BJ (cell line): ENCODE measurements at regions not wholly inside any gene's neighbourhood (a gene's known extent, or its start where the extent isn't known, plus 50 kb on each side); places are given as distances from the start of the nearest gene placed in this dataset.
"Not testable (repeated sequence)": the region's sequence is repeated elsewhere in the genome, so short reads cannot be mapped to it uniquely, and the experiment has no call there.

Experiments used
- CTCF ChIA-PET: fragments of 350-600 bp; formaldehyde crosslinking; extraction: SDS; loops from one replicate; lab custom pipeline; 2021; ENCODE audit warnings: antibody characterized with exemption, inconsistent platforms; lab: Yijun Ruan, JAX
- POLR2A ChIA-PET: fragments of 300-600 bp; sonication (Branson Sonifier 250); formaldehyde crosslinking; extraction: SDS; loops from one replicate; lab custom pipeline; 2021; ENCODE audit warnings: antibody characterized with exemption; lab: Charles Lee
- DNase-seq: peaks from one replicate; pipeline ENCODE4 v3.0.0-alpha.2; 2011; ENCODE audit warnings: low read depth
- H3K27me3 ChIP-seq: 2 replicates; pipeline ENCODE4 v1.6.0; 2011; ENCODE audit warnings: low read length; ENCODE audit not compliant: control insufficient read depth, insufficient read depth
- H3K36me3 ChIP-seq: 2 replicates; pipeline ENCODE4 v1.5.1; 2011; ENCODE audit warnings: low read length; ENCODE audit not compliant: control insufficient read depth, insufficient read depth
- H3K4me3 ChIP-seq: 2 replicates; pipeline ENCODE4 v1.5.1; 2011; ENCODE audit warnings: low read depth, mild to moderate bottlenecking, control low read depth, low read length
- CTCF ChIP-seq: IDR thresholded peaks from 2 replicates; pipeline ENCODE4 v1.5.1; 2011; ENCODE audit warnings: low read depth, mild to moderate bottlenecking, control low read depth, inconsistent platforms, low read length, moderate library complexity; ENCODE audit not compliant: insufficient read depth

- ChIA-PET POLR2A (no interaction called here), CTCF (interaction anchor here (0.6 kb wide), 1 partner anchor 24 kb away, joined by 3 read pairs; no protein-coding TSS in a partner anchor)
- Histone ChIP-seq H3K4me3 (no peak overlapping the region), H3K36me3 (no peaks in the 10 kb centered on the region), H3K27me3 (no peaks in the 10 kb centered on the region)
- TF ChIP-seq CTCF = no peak
- DNase-seq = no peak
Observed at GRCh38 chr2:102871707-102872106, 109.9 kb downstream of the TMEM182 start.

GRCh38 chr2:102872388-102872787, 110.6 kb downstream of the TMEM182 start:
- DNase-seq = no peak
- CTCF ChIA-PET = no interaction called here
- no peak for TF ChIP-seq CTCF

GRCh38 chr2:102879513-102879912, 117.7 kb downstream of the TMEM182 start:
- CTCF ChIA-PET, H3K27me3 ChIP-seq, H3K4me3 ChIP-seq, DNase-seq, H3K36me3 ChIP-seq, POLR2A ChIA-PET: not testable (repeated sequence)

More at GRCh38 chr2:102872388-102872787, 110.6 kb downstream of the TMEM182 start:
- H3K27me3 ChIP-seq = no peaks in the 10 kb centered on the region
- no peak overlapping the region for H3K4me3 ChIP-seq
- H3K36me3 ChIP-seq = no peaks in the 10 kb centered on the region
- POLR2A ChIA-PET = no interaction called here

- TF ChIP-seq CTCF = no peak
- CTCF ChIA-PET = no interaction called here
- POLR2A ChIA-PET = no interaction called here
- DNase-seq = no peak
- Histone ChIP-seq H3K4me3 (no peak overlapping the region), H3K36me3 (no peaks in the 10 kb centered on the region), H3K27me3 (no peaks in the 10 kb centered on the region)
Observed at GRCh38 chr2:102880731-102881130, 118.9 kb downstream of the TMEM182 start.

GRCh38 chr2:102886216-102886893, 124.5 kb downstream of the TMEM182 start:
- ChIA-PET CTCF (no interaction called here), POLR2A (no interaction called here)
- no peak for DNase-seq
- TF ChIP-seq CTCF = no peak
- no peaks in the 10 kb centered on the region; the same call in 1 of the 2 replicates for H3K27me3 ChIP-seq
- H3K36me3 ChIP-seq = no peaks in the 10 kb centered on the region
- no peak overlapping the region for H3K4me3 ChIP-seq

- DNase-seq = no peak
- Histone ChIP-seq H3K4me3 (no peak overlapping the region), H3K36me3 (no peaks in the 10 kb centered on the region), H3K27me3 (no peaks in the 10 kb centered on the region; the same call in 1 of the 2 replicates)
- CTCF ChIA-PET = no interaction called here
- POLR2A ChIA-PET = no interaction called here
- TF ChIP-seq CTCF = no peak
Observed at GRCh38 chr2:102888514-102888913, 126.7 kb downstream of the TMEM182 start.
